PC-3 (cell line): ENCODE measurements at regions not wholly inside any gene's neighbourhood (a gene's known extent, or its start where the extent isn't known, plus 50 kb on each side); places are given as distances from the start of the nearest gene placed in this dataset.

Experiments used
- ATAC-seq: fragments of 200-7000 bp; cut with Tn5 transposase; 2 replicates; pipeline ENCODE4 v1.9.1; 2020; ENCODE audit warnings: mild to moderate bottlenecking, moderate library complexity
- BruUV-seq: library from RNA; stranded (reverse); fragments of 400-500 nt; replicated peaks from 2 replicates; lab custom pipeline; 2021; lab: Mats Ljungman, UMichigan
- CTCF ChIA-PET: fragments of 300-600 bp; sonication (Branson Sonifier 250); formaldehyde crosslinking; loops from one replicate; lab custom pipeline; 2022; ENCODE audit warnings: antibody characterized with exemption; lab: Charles Lee
- POLR2A ChIA-PET: fragments of 300-600 bp; sonication (Branson Sonifier 250); formaldehyde crosslinking; loops from one replicate; lab custom pipeline; 2022; ENCODE audit warnings: antibody characterized with exemption; ENCODE audit not compliant: unreplicated experiment; lab: Charles Lee
- DNase-seq: peaks from one replicate; pipeline ENCODE4 v3.0.0-alpha.2; 2015
- H2AFZ ChIP-seq: fragments of 300-600 bp; sonication (generic); 2 replicates; pipeline ENCODE4 v1.6.0; 2016; ENCODE audit warnings: antibody characterized with exemption, low read length
- H3F3A ChIP-seq: fragments of 300-600 bp; sonication (generic); one replicate; pipeline ENCODE4 v1.6.0; 2017; ENCODE audit warnings: antibody characterized with exemption, low read length, control low read depth, mild to moderate bottlenecking; ENCODE audit not compliant: unreplicated experiment
- H3K27ac ChIP-seq: fragments of 300-600 bp; sonication (generic); 2 replicates; pipeline ENCODE4 v1.5.1; 2016; ENCODE audit warnings: mild to moderate bottlenecking, low read length
- H3K27me3 ChIP-seq: fragments of 300-600 bp; sonication (generic); 2 replicates; pipeline ENCODE4 v1.6.1; 2016; ENCODE audit warnings: low read length, mixed read lengths
- H3K36me3 ChIP-seq: fragments of 300-600 bp; sonication (generic); 2 replicates; pipeline ENCODE4 v1.6.1; 2016; ENCODE audit warnings: low read depth, mixed run types, low read length, mixed read lengths
- H3K4me1 ChIP-seq: fragments of 300-600 bp; sonication (generic); 2 replicates; pipeline ENCODE4 v1.5.1; 2016; ENCODE audit warnings: low read length; ENCODE audit not compliant: insufficient read depth
- H3K4me2 ChIP-seq: fragments of 300-600 bp; sonication (generic); 2 replicates; pipeline ENCODE4 v1.6.0; 2016; ENCODE audit warnings: low read length
- H3K4me3 ChIP-seq: fragments of 300-600 bp; sonication (generic); 2 replicates; pipeline ENCODE4 v1.5.1; 2016; ENCODE audit warnings: mild to moderate bottlenecking, low read length, mixed read lengths
- H3K79me2 ChIP-seq: fragments of 300-600 bp; sonication (generic); 2 replicates; pipeline ENCODE4 v1.6.1; 2017; ENCODE audit warnings: low read length, mixed read lengths
- H3K9ac ChIP-seq: fragments of 300-600 bp; sonication (generic); 2 replicates; pipeline ENCODE4 v1.6.0; 2016; ENCODE audit warnings: mild to moderate bottlenecking, low read length
- H3K9me2 ChIP-seq: fragments of 300-600 bp; sonication (generic); replicated peaks from 2 replicates; pipeline ENCODE4 v1.6.1; 2016; ENCODE audit warnings: mixed run types, low read length, mixed read lengths
- H3K9me3 ChIP-seq: fragments of 300-600 bp; sonication (generic); 2 replicates; pipeline ENCODE4 v1.6.1; 2016; ENCODE audit warnings: low read length, mixed read lengths
- H4K20me1 ChIP-seq: fragments of 300-600 bp; sonication (generic); 2 replicates; pipeline ENCODE4 v1.6.1; 2016; ENCODE audit warnings: low read length, mixed read lengths
- EZH2 ChIP-seq: fragments of 300-600 bp; sonication (generic); IDR thresholded peaks from one replicate; pipeline ENCODE4 v1.6.1; 2017; ENCODE audit warnings: antibody characterized with exemption, mild to moderate bottlenecking, low read length; ENCODE audit not compliant: unreplicated experiment
- EZH2phosphoT487 ChIP-seq: fragments of 300-600 bp; sonication (generic); IDR thresholded peaks from 2 replicates; pipeline ENCODE4 v1.6.1; 2018; ENCODE audit warnings: mild to moderate bottlenecking, antibody characterized with exemption, low read length, borderline replicate concordance
- intact Hi-C: fragments of 100-400 bp; cut with micrococcal nuclease; formaldehyde crosslinking; loops from 2 replicates; pipeline ENCODE4 v1.9.0; 2023
- TF ChIP-seq, protein P1 (sequence below): fragments of 300-600 bp; sonication (generic); conservative IDR thresholded peaks from 2 replicates; pipeline ENCODE4 v1.5.1; 2017; ENCODE audit warnings: antibody characterized with exemption, low read depth, mild to moderate bottlenecking, low read length

DNA sequence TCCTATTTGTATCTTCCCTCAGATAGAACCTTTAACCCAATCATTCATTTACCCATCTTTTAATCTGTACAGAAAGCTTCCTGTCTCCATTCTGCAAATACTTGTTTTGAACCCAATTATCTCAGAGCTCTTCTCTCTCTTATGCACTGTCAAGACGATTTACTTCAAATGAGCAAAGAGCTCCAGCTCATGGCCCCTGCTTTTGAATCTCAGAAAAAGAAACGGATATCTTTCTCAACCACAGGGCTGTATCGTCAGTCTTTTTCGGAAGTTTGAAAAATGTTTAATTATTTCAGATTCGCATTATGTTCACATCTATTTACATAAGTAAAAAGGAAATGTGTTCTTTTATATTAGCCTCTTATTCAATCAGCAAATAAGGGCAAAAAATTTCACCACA lies 322.7 kb upstream of the NBEA start:
- Histone ChIP-seq H2AFZ (no peak overlapping the region), H3K27ac (no peak overlapping the region), H3K4me3 (no peak overlapping the region), H3K36me3 (no peaks in the 10 kb centered on the region), H3K27me3 (no peaks in the 10 kb centered on the region), H3K9me3 (no peaks in the 10 kb centered on the region), H4K20me1 (no peaks in the 10 kb centered on the region), H3F3A (no peaks in the 10 kb centered on the region), H3K9me2 (no peaks in the 10 kb centered on the region), H3K4me2 (no peak overlapping the region), H3K9ac (no peak overlapping the region), H3K4me1 (no peaks in the 10 kb centered on the region), H3K79me2 (no peaks in the 10 kb centered on the region)
- CTCF ChIA-PET = no interaction called here
- no TSS peak for BruUV-seq
- POLR2A ChIA-PET = no interaction called here
- intact Hi-C loops = no loop called here
- no peak for DNase-seq
- TF ChIP-seq, protein P1, sequence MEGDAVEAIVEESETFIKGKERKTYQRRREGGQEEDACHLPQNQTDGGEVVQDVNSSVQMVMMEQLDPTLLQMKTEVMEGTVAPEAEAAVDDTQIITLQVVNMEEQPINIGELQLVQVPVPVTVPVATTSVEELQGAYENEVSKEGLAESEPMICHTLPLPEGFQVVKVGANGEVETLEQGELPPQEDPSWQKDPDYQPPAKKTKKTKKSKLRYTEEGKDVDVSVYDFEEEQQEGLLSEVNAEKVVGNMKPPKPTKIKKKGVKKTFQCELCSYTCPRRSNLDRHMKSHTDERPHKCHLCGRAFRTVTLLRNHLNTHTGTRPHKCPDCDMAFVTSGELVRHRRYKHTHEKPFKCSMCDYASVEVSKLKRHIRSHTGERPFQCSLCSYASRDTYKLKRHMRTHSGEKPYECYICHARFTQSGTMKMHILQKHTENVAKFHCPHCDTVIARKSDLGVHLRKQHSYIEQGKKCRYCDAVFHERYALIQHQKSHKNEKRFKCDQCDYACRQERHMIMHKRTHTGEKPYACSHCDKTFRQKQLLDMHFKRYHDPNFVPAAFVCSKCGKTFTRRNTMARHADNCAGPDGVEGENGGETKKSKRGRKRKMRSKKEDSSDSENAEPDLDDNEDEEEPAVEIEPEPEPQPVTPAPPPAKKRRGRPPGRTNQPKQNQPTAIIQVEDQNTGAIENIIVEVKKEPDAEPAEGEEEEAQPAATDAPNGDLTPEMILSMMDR = no peak
- TF ChIP-seq EZH2 = no peak
- no peak for TF ChIP-seq EZH2phosphoT487
- no peak for ATAC-seq

DNA sequence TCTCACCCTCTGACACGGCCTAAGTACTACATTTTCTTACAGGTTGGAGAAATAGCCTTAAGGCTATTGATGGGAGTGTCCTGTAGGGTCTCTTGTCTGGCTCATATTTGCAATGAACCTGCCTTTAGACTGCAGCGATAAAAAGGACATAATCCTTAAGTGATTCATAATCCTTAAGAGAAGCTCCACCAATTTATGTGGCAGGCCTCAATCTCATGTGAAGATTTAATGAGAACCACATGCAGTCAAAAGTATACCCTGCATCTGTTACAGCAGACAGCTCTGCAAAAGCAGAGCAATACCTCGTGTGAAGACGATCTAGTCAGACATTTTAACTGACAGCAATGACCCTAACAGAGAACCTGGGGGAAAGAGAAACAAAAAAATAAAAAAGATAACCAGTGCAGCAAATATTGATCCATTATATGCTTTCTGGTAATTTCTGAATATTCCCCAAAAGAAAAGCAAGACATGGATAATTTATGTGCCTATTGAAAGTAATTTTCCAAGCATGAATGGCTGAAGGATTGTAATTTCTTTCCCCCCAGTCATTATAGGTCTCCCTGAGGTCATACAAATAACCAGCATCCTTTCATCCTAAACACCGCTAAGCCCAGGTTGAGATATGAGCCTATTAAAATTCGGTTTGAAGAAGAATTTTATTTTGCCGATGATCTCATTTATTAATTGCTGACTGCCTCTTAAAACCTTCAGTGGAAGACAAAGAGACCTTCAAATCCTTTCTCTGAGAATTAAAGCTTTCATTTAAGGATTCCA lies 321.8 kb upstream of the NBEA start:
- no peaks in the 10 kb centered on the region for H3K9me3 ChIP-seq
- no peaks in the 10 kb centered on the region for H3K79me2 ChIP-seq
- POLR2A ChIA-PET = no interaction called here
- H3F3A ChIP-seq = no peaks in the 10 kb centered on the region
- H3K4me2 ChIP-seq = no peak overlapping the region
- no peak overlapping the region for H3K9ac ChIP-seq
- DNase-seq = no peak
- H4K20me1 ChIP-seq = no peaks in the 10 kb centered on the region
- CTCF ChIA-PET = no interaction called here
- H3K9me2 ChIP-seq = no peaks in the 10 kb centered on the region
- TF ChIP-seq EZH2 (no peak), EZH2phosphoT487 (no peak)
- TF ChIP-seq, protein P1 = no peak
- BruUV-seq = no TSS peak
- intact Hi-C loops = no loop called here
- no peak overlapping the region for H2AFZ ChIP-seq
- H3K27ac ChIP-seq = no peak overlapping the region
- H3K4me3 ChIP-seq = no peak overlapping the region
- H3K4me1 ChIP-seq = no peaks in the 10 kb centered on the region
- no peak for ATAC-seq
- no peaks in the 10 kb centered on the region for H3K36me3 ChIP-seq
- no peaks in the 10 kb centered on the region for H3K27me3 ChIP-seq

DNA sequence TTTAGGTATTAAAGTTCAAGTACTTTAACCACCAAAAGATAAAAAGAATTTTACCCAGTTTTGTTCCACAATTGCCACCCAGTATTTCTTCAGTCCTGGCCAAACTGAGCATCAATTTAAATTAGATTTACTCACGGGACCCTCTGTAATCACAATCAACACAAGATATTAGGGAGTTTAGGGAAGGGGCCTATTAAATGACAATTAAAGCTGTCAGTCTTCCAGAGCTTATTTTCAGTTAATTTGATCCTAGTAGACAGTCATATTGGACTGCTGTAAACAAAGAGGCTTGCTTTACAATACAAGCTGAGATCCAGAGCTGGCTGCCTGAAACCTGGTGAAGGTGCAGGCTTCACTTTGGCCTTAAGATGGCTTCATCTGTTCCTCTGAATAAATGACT lies 321.2 kb upstream of the NBEA start:
- no peaks in the 10 kb centered on the region for H3K4me1 ChIP-seq
- H3K4me3 ChIP-seq = no peak overlapping the region
- no peak overlapping the region for H3K27ac ChIP-seq
- H3K9me3 ChIP-seq = no peaks in the 10 kb centered on the region
- ATAC-seq (no peak), DNase-seq (no peak)
- H4K20me1 ChIP-seq = no peaks in the 10 kb centered on the region
- no peaks in the 10 kb centered on the region for H3K79me2 ChIP-seq
- H2AFZ ChIP-seq = no peak overlapping the region
- intact Hi-C loops = no loop called here
- no peaks in the 10 kb centered on the region for H3K9me2 ChIP-seq
- H3K9ac ChIP-seq = no peak overlapping the region
- BruUV-seq = no TSS peak
- no peaks in the 10 kb centered on the region for H3F3A ChIP-seq
- POLR2A ChIA-PET = no interaction called here
- TF ChIP-seq EZH2 = no peak
- TF ChIP-seq, protein P1 = no peak
- H3K4me2 ChIP-seq = no peak overlapping the region
- H3K27me3 ChIP-seq = no peaks in the 10 kb centered on the region
- no peaks in the 10 kb centered on the region for H3K36me3 ChIP-seq
- CTCF ChIA-PET = no interaction called here
